ENCODE measurements at regions not wholly inside any gene's neighbourhood (a gene's known extent, or its start where the extent isn't known, plus 50 kb on each side); places are given as distances from the start of the nearest gene placed in this dataset.

GRCh38 chr15:61682891-61683735 lies 377.1 kb downstream of the VPS13C start:
- DNase-seq (ENCODE audit: low read depth), result no peak

GRCh38 chr15:61681676-61682075 lies 378.6 kb downstream of the VPS13C start:
- no peak for DNase-seq (ENCODE audit: low read depth)

- no peak for DNase-seq (ENCODE audit: low read depth)
Observed at GRCh38 chr15:61681038-61681418, 379.2 kb downstream of the VPS13C start.

GRCh38 chr15:61680260-61681037 lies 379.8 kb downstream of the VPS13C start:
- DNase-seq (ENCODE audit: low read depth), result no peak

- no peak for DNase-seq (ENCODE audit: low read depth)
Observed at GRCh38 chr15:61671736-61672135, 388.5 kb downstream of the VPS13C start.

GRCh38 chr15:61668444-61668843 lies 391.8 kb downstream of the VPS13C start:
- no peak for DNase-seq (ENCODE audit: low read depth)

GRCh38 chr15:61661791-61662190 lies 398.5 kb downstream of the VPS13C start:
- DNase-seq (ENCODE audit: low read depth), result peak; percentile 1

- DNase-seq (ENCODE audit: low read depth), result peak; percentile 84
Observed at GRCh38 chr15:61660579-61660978, 399.7 kb downstream of the VPS13C start.

GRCh38 chr15:61659566-61660190 lies 400.6 kb downstream of the VPS13C start:
- peak; percentile 42 for DNase-seq (ENCODE audit: low read depth)

- DNase-seq (ENCODE audit: low read depth), result no peak
Observed at GRCh38 chr15:61657461-61657860, 402.8 kb downstream of the VPS13C start.

- no peak for DNase-seq (ENCODE audit: low read depth)
Observed at GRCh38 chr15:61656391-61656790, 403.9 kb downstream of the VPS13C start.

- no peak for DNase-seq (ENCODE audit: low read depth)
Observed at GRCh38 chr15:61655881-61656280, 404.4 kb downstream of the VPS13C start.

GRCh38 chr15:61654918-61655317 lies 405.3 kb downstream of the VPS13C start:
- no peak for DNase-seq (ENCODE audit: low read depth)

- no peak for DNase-seq (ENCODE audit: low read depth)
Observed at GRCh38 chr15:61654002-61654740, 406.1 kb downstream of the VPS13C start.

- DNase-seq (ENCODE audit: low read depth), result no peak
Observed at GRCh38 chr15:61653110-61653509, 407.1 kb downstream of the VPS13C start.

GRCh38 chr15:61651267-61651666 lies 409.0 kb downstream of the VPS13C start:
- DNase-seq (ENCODE audit: low read depth), result no peak

- DNase-seq (ENCODE audit: low read depth), result no peak
Observed at GRCh38 chr15:61649046-61649445, 411.2 kb downstream of the VPS13C start.

GRCh38 chr15:61644550-61644949 lies 415.4 kb upstream of the RORA start:
- no peak for DNase-seq (ENCODE audit: low read depth)

- DNase-seq (ENCODE audit: low read depth), result no peak
Observed at GRCh38 chr15:61641645-61642044, 412.5 kb upstream of the RORA start.

GRCh38 chr15:61640756-61641155 lies 411.7 kb upstream of the RORA start:
- no peak for DNase-seq (ENCODE audit: low read depth)

- DNase-seq (ENCODE audit: low read depth), result no peak
Observed at GRCh38 chr15:61639491-61639890, 410.4 kb upstream of the RORA start.

GRCh38 chr15:61634837-61635236 lies 405.7 kb upstream of the RORA start:
- no peak for DNase-seq (ENCODE audit: low read depth)

Data from GM04503 (cell line).